NCI-H345 (cell line): ENCODE measurements at regions not wholly inside any gene's neighbourhood (a gene's known extent, or its start where the extent isn't known, plus 50 kb on each side); places are given as distances from the start of the nearest gene placed in this dataset.
"Not testable (repeated sequence)": the region's sequence is repeated elsewhere in the genome, so short reads cannot be mapped to it uniquely, and the experiment has no call there.

ENCODE experiments used
- DNase-seq: peaks from one replicate; lab custom pipeline; 2025; lab: John Stamatoyannopoulos, UW

- no peak for DNase-seq
Observed at GRCh38 chr10:36493516-36493880, 631.9 kb upstream of the ANKRD30A start.

DNA sequence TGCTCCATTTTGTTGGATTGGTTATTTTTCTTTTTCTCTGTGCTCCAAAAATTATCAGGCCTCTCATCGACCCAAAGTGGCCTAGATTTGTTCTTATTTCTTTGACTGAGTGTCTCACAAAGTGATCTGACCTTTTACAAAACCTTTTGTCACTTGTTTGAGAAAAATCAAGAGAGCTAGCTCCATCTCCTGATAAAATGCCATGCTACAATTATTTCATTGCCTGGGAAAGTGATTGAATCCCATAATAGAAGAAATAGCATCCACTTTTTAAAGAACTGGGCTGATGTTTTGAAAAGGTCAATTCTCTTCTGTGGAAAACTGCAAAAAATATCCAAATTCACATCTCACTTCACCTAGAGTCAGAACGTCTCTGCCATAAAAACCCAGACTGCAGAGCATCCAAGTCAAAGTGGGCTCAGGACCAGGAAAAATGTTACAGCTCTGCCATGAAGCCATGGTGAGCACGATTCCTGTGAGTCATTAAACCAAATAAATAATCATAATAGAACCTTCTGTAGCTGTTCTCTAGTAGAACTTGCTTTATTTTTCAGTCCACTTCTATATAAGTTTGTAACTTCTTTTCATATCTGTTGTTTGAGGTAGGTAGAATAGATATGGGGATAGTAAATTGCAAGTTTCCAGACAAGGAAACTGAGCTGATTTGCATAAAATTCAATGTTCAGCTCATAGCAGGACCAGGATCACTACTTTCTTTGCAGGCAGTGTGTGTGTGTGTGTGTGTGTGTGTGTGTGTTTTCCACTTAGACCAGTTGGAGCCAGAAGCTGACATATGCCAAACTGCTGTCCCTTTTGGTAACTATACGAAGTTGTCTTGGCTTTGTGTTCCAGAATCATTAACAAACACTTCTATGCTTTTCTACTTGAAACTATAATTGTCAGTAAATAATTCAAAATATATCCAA is 632.5 kb upstream of the ANKRD30A start:
- DNase-seq: no peak

- no peak for DNase-seq
Observed at GRCh38 chr10:36491926-36492325, 633.5 kb upstream of the ANKRD30A start.

GRCh38 chr10:36489611-36490228 is 635.7 kb upstream of the ANKRD30A start:
- no peak for DNase-seq

- DNase-seq: no peak
Observed at GRCh38 chr10:36489181-36489580, 636.2 kb upstream of the ANKRD30A start.

DNA sequence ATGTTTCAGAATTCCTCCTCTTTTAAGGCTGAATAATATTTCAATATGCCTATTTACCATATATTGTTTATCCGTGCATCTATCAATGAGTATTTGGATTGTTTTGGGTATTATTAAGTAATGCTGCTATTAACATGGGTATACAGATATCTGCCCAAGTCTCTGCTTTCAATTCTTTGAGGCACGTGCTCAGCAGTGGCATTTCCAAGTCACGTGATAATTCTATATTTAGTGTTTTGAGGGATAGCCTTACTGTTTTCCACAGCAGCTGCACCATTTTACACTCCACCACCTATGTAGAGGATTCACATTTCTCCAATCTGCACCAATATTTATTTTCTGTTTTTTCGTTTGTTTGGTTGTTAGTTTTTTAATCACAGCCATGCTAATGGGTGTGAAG is 636.8 kb upstream of the ANKRD30A start:
- no peak for DNase-seq

DNA sequence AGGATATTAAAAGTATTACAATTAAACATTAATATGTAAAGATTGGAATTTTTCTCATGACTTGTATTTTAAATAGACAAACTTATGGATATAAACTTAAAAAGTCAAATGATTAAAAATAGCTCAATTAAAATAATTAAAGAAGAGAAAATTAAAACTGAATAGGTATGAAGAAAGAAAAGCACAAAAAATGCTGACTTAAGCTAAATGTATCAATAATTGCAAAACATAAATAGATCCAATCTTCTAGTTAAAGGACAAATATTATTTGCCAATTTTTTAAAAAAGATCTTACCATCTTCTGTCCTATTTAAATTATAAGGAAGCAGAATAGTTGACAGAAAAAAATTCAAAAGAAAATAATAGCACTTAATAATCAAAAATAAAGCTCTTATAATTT is 646.3 kb upstream of the ANKRD30A start:
- DNase-seq: no peak

DNA sequence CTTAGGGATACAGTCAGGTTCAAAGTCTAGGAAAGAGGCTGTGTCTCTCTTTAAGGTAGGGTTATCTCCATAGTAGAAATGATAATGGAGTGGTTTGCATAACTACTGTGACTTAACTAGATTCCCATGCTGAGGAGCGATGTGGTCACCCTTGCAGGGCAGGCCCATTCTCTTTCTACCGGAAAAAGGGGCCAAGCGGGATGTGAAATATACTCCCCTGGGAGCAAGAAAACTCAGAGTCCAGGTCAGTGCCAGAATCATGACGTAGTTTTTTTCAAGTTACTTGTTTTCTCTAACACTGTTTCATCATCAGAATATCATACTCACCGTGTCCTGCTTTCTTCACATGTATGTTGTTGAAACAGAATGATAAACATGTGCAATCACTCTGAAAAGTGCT is 649.0 kb upstream of the ANKRD30A start:
- DNase-seq: no peak

DNA sequence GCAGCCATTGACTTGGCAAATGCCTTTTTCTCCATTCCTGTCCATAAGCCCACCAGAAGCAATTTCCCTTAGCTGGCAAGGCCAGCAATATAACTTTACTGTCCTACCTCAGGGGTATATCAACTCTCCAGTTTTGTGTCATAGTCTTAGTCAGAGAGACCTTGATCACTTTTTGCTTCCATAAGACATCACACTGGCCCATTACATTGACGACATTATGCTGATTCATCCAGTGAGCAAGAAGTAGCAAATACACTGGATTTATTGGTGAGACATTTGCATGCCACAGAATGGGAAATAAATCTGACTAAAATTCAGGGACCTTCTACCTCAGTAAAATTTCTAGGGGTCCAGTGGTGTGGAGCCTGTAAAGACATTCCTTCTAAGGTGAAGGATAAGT is 649.7 kb upstream of the ANKRD30A start:
- no peak for DNase-seq

DNA sequence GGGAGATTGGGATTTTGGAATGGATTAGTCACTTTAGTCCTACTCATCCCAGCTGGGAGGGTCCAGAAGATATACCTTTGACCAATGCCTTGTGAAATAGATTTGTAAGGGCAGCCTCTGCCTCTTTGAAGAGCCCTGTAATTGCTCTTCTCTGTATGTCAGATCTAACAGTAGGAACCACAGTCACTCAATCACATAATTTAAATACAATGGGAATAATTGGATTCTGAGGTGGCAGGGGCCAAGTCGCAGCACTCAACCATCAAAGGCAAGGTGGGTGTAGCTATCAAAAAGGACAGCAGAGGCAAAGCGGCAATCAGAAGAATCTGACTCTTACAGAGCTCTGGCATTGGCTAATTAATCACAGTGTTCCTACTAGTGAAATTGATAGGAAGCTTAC is 650.9 kb upstream of the ANKRD30A start:
- DNase-seq: no peak

DNA sequence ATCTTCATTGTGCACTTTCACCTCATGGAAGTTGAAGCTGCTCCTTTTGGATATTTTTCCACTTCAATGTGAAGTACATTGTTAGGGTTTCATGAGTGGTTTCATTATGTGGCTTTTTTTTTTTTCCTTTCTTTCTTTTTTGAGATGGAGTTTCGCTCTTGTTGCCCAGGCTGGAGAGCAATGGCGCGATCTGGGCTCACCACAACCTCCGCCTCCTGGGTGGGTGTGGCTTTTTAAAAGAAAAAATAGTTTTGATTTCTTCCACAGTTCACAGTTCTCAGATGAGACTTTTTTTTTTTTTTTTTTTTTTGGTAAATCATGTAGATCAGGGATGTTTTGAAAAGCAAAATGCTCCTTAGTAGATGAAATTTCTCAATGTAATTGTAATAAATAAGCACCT is 652.3 kb upstream of the ANKRD30A start:
- no peak for DNase-seq

- no peak for DNase-seq
Observed at GRCh38 chr10:36469585-36469984, 655.8 kb upstream of the ANKRD30A start.

GRCh38 chr10:36468620-36469019 is 656.8 kb upstream of the ANKRD30A start:
- DNase-seq: no peak

- DNase-seq: no peak
Observed at GRCh38 chr10:36465604-36466379, 659.6 kb upstream of the ANKRD30A start.

DNA sequence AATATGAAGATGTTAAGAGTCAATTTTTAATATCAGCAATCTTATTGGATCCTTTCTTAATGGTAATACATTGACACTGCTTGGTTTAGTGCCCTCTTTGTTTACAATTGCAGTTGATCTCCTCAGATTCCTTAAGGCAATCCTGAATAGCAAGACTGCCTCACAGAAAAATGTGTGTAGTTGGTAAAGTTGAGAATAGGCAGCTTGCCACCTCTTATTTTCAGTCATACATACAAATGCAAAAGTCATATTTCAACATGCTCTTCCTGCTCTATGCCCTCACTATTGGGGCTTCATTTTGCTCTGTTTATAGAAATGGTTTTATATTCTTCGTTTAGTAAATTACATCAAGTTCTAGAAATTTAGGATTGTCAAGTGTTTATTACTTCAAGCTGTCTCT is 661.1 kb upstream of the ANKRD30A start:
- no peak for DNase-seq

- DNase-seq: no peak
Observed at GRCh38 chr10:36463390-36463789, 662.0 kb upstream of the ANKRD30A start.

DNA sequence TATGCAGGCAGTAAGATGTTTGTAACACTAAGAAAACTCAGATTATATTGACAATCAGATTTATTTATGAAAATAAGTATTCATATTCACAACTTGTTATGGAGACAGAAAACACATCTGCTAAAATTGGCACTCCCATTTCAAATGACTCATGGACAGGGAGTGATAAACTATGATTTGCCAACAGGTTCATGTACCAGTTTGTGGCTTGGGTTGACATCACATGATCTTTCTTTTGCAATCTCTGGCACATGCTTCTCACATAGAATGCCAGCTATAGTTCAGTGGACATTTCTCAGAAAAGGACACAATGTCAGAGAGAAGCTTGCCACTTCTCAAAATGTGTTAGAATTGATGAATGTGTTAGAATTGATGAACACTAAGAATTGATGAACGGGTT is 663.2 kb upstream of the ANKRD30A start:
- no peak for DNase-seq

- DNase-seq: not testable (repeated sequence)
Observed at GRCh38 chr10:36458437-36458836, 667.0 kb upstream of the ANKRD30A start.

DNA sequence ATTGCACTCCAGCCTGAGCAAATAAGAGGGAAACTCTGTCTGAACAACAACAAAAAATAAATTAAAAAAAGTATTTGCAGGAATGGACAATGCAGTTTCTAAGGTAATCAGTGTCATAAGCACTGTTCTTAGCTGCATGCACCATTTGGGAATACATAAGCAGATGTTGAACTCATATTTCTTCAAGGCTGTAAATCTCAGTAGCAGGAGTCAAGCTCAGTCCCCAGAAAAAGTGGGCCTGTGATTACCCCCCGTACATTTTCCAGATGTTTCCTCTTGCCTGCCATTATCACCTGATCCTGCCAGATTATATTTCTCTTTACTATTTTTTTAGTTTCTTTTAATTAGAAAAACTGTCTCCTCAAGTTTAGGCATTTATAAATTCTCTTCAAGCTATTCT is 667.6 kb upstream of the ANKRD30A start:
- DNase-seq: no peak

DNA sequence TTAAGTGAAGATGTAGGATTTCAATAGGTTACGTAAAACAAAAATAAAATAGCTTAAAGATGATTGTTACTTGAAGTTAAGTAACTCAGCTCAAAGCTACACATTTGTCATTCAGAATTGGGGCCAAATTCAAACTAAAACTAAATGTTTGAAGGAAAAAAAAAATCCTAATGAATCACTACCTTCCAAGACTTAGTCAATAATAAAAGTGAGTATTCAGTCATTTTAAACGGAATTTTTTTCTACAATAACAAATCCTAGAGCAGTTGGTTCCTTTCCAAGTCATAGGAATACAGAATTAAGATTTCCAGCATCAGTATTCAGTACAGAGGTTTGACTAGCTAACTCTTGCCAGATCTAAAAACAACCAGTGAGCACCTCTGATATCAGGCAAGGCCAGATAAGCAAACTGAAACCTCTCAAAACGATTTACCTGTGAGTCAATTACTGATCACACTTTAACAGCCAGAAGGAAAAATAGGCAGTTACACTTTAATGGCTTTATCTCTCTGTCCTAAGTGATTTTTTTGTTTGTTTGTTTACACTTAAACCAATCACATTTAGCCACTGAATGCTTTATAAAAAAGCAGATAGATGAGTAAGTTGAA is 669.8 kb upstream of the ANKRD30A start:
- no peak for DNase-seq

- DNase-seq: peak; percentile 51
Observed at GRCh38 chr10:36452851-36453250, 672.5 kb upstream of the ANKRD30A start.

DNA sequence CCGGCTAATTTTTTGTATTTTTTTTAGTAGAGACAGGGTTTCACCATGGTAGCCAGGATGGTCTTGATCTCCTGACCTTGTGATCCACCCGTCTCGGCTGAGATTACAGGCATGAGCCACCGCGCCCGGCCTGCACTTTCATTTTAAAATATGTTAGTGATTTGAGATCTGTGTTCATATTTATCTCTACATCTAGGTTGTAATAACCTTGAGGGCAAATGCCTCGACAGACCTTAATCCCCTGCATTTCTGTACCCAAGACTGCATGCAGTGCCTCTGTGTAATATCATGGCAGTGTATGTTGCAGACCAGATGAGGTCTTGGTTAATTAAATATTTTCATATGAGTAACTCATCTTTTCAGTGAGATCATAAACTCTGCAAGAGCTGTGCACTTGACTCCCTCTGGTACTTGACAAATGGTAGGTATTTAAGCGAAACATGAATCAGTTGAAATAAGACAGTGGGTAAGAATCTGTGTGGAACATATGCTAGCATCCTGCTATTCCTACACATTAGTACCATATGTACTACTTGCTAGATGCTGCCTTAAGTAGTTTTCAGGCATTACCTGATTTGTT is 673.9 kb upstream of the ANKRD30A start:
- DNase-seq: no peak
